ENCODE measurements at regions not wholly inside any gene's neighbourhood (a gene's known extent, or its start where the extent isn't known, plus 50 kb on each side); places are given as distances from the start of the nearest gene placed in this dataset.

DNA sequence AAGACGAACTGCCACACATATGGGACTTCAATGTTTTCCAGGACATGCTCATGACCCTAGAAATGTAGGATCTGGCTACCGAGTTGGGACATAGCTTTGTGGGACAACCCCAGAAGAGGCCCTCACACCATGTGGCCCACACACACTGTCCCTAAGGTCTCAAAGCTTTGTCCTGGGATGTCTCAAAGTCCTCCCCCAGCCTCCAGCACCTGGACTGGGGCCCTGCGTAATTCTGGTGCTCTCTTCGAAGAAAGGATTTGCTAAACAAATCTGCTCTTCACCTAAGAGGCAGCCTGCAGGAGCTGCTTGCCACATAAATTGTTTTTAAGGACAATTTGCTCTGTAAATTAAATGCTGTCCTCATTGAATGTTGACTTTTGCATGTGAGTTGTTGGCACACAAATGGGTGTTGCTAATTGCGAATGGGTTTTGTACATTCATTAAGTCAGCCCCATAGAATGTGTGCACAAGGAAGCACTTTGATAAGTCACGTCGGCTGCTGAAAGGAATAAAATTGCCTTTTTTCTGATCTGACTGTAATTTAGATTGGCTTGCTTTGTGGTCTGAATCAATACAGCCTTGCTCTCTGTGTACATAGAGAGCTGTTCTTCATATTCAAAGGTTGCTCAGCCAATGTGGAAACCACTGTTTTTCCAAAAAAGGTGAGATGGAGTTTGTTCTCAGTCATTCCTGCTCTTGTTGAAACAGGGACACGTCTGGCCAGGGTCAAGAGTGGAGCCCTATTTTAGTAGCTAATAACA, 161.6 kb upstream of the PWP1 start:
- TF ChIP-seq, protein P1, sequence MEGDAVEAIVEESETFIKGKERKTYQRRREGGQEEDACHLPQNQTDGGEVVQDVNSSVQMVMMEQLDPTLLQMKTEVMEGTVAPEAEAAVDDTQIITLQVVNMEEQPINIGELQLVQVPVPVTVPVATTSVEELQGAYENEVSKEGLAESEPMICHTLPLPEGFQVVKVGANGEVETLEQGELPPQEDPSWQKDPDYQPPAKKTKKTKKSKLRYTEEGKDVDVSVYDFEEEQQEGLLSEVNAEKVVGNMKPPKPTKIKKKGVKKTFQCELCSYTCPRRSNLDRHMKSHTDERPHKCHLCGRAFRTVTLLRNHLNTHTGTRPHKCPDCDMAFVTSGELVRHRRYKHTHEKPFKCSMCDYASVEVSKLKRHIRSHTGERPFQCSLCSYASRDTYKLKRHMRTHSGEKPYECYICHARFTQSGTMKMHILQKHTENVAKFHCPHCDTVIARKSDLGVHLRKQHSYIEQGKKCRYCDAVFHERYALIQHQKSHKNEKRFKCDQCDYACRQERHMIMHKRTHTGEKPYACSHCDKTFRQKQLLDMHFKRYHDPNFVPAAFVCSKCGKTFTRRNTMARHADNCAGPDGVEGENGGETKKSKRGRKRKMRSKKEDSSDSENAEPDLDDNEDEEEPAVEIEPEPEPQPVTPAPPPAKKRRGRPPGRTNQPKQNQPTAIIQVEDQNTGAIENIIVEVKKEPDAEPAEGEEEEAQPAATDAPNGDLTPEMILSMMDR (IDR thresholded peaks at IDR 0.05; ENCODE audit: control extremely low read depth in 1 of 3, insufficient read depth in 1 of 3, low read depth in 1 of 3, low read length in 3 of 3) = no peak
- TF ChIP-seq, protein P2, sequence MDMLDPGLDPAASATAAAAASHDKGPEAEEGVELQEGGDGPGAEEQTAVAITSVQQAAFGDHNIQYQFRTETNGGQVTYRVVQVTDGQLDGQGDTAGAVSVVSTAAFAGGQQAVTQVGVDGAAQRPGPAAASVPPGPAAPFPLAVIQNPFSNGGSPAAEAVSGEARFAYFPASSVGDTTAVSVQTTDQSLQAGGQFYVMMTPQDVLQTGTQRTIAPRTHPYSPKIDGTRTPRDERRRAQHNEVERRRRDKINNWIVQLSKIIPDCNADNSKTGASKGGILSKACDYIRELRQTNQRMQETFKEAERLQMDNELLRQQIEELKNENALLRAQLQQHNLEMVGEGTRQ (IDR thresholded peaks at IDR 0.05; ENCODE audit: low read length) = no peak
- TF ChIP-seq NRF1 (IDR thresholded peaks at IDR 0.05; ENCODE audit: low read depth, low read length) = no peak
- TF ChIP-seq, protein P3, sequence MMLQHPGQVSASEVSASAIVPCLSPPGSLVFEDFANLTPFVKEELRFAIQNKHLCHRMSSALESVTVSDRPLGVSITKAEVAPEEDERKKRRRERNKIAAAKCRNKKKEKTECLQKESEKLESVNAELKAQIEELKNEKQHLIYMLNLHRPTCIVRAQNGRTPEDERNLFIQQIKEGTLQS (IDR thresholded peaks at IDR 0.05; ENCODE audit: insufficient read depth, low read depth, low read length) = no peak
- TF ChIP-seq POLR2A (IDR thresholded peaks at IDR 0.05; ENCODE audit: control extremely low read depth in 1 of 2, low read depth in 2 of 2, low read length in 2 of 2) = no peak
- TF ChIP-seq SIRT6 (IDR thresholded peaks at IDR 0.05; ENCODE audit: low read length) = no peak
- TF ChIP-seq RAD21 (IDR thresholded peaks at IDR 0.05 in 1 of 2, conservative IDR thresholded peaks at IDR 0.05 in 1 of 2; ENCODE audit: low read depth in 2 of 2, low read length in 2 of 2) = no peak
- TF ChIP-seq, protein P4, sequence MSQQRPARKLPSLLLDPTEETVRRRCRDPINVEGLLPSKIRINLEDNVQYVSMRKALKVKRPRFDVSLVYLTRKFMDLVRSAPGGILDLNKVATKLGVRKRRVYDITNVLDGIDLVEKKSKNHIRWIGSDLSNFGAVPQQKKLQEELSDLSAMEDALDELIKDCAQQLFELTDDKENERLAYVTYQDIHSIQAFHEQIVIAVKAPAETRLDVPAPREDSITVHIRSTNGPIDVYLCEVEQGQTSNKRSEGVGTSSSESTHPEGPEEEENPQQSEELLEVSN (IDR thresholded peaks at IDR 0.05) = no peak
- no peak for TF ChIP-seq BRCA1 (IDR thresholded peaks at IDR 0.05; ENCODE audit: low read depth, low read length)
- no peak for TF ChIP-seq EP300 (IDR thresholded peaks at IDR 0.05; ENCODE audit: borderline replicate concordance in 1 of 2, low read depth in 2 of 2, low read length in 2 of 2)
- TF ChIP-seq, protein P5, sequence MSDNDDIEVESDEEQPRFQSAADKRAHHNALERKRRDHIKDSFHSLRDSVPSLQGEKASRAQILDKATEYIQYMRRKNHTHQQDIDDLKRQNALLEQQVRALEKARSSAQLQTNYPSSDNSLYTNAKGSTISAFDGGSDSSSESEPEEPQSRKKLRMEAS (IDR thresholded peaks at IDR 0.05) = no peak
- TF ChIP-seq RFX5 (IDR thresholded peaks at IDR 0.05; ENCODE audit: borderline replicate concordance, low read depth, low read length) = no peak
- TF ChIP-seq EGR1 (IDR thresholded peaks at IDR 0.05; ENCODE audit: borderline replicate concordance, low read depth, low read length) = no peak

Data from H1 (cell line).